Endodermal cell (in vitro differentiated cells): ENCODE measurements at regions not wholly inside any gene's neighbourhood (a gene's known extent, or its start where the extent isn't known, plus 50 kb on each side); places are given as distances from the start of the nearest gene placed in this dataset.
A peak's percentile ranks its signal among the peaks of the same experiment; 100 is the strongest.

Experiments
- DNase-seq: peaks from one replicate; pipeline ENCODE4 v3.0.0-alpha.2; 2017
- H3K27ac ChIP-seq: 2 replicates; pipeline ENCODE4 v1.5.1; 2013; ENCODE audit warnings: mild to moderate bottlenecking, low read depth, low read length, moderate library complexity
- H3K27me3 ChIP-seq: 2 replicates; pipeline ENCODE4 v1.6.1; 2013; ENCODE audit warnings: mild to moderate bottlenecking, low read length, moderate library complexity; ENCODE audit not compliant: insufficient read depth, control insufficient read depth, poor library complexity, severe bottlenecking
- H3K36me3 ChIP-seq: 2 replicates; pipeline ENCODE4 v1.7.0; 2013; ENCODE audit warnings: mild to moderate bottlenecking, low read length, moderate library complexity; ENCODE audit not compliant: control insufficient read depth, insufficient read depth
- H3K4me1 ChIP-seq: one replicate; pipeline ENCODE4 v1.7.0; 2013; ENCODE audit warnings: low read length; ENCODE audit not compliant: control insufficient read depth, insufficient read depth
- H3K4me3 ChIP-seq: 2 replicates; pipeline ENCODE4 v1.5.1; 2013; ENCODE audit warnings: mild to moderate bottlenecking, low read length, moderate library complexity
- H3K9ac ChIP-seq: 2 replicates; pipeline ENCODE4 v1.6.1; 2013; ENCODE audit warnings: mild to moderate bottlenecking, low read length, moderate library complexity; ENCODE audit not compliant: poor library complexity, severe bottlenecking; ENCODE audit errors: extremely low read depth
- H3K9me3 ChIP-seq: 2 replicates; pipeline ENCODE4 v1.6.1; 2013; ENCODE audit warnings: mild to moderate bottlenecking, low read length, moderate library complexity; ENCODE audit not compliant: control insufficient read depth
- H3K27ac Mint-ChIP-seq: 2 replicates; pipeline ENCODE4 v1.8.0; 2020; ENCODE audit warnings: mixed read lengths
- H3K27me3 Mint-ChIP-seq: 2 replicates; pipeline ENCODE4 v1.8.0; 2021; ENCODE audit warnings: mild to moderate bottlenecking, mixed read lengths; ENCODE audit not compliant: insufficient read depth
- H3K36me3 Mint-ChIP-seq: 2 replicates; pipeline ENCODE4 v1.8.0; 2020; ENCODE audit warnings: low read depth, mixed read lengths
- H3K4me1 Mint-ChIP-seq: 2 replicates; pipeline ENCODE4 v1.8.0; 2020; ENCODE audit warnings: mixed read lengths
- H3K4me3 Mint-ChIP-seq: 2 replicates; pipeline ENCODE4 v1.8.0; 2020; ENCODE audit warnings: mild to moderate bottlenecking, moderate library complexity, mixed read lengths
- H3K9me3 Mint-ChIP-seq: 2 replicates; pipeline ENCODE4 v1.8.0; 2020; ENCODE audit warnings: mild to moderate bottlenecking, mixed read lengths
- CTCF ChIP-seq: fragments of 200-600 bp; sonication (generic); conservative IDR thresholded peaks from 2 replicates; pipeline ENCODE4 v1.5.0; 2021; ENCODE audit warnings: antibody characterized with exemption, mild to moderate bottlenecking
- WGBS, 2 experiments: methylation state at CpG; one replicate each; pipeline versions ENCODE4 v1.1.5 to v1.1.7; 2013; ENCODE audit warnings: missing lambda C conversion rate in 2 of 2, mixed read lengths in 1 of 2; ENCODE audit not compliant: insufficient coverage in 1 of 2, insufficient read length in 1 of 2; 5-methylcytosine and 5-hydroxymethylcytosine counted together

GRCh38 chr20:52312132-52312729 lies 120.7 kb upstream of the ZFP64 start:
- peaks cover 3% of the 10 kb centered on the region for H3K27me3 Mint-ChIP-seq
- H3K27me3 ChIP-seq, result no peaks in the 10 kb centered on the region
- no peaks in the 10 kb centered on the region for H3K36me3 ChIP-seq
- WGBS, 2 experiments, result 80 to 100% methylated on average over 1 to 2 of the region's 2 CpGs
- no peaks in the 10 kb centered on the region for H3K36me3 Mint-ChIP-seq
- DNase-seq, result peak; percentile 74
- peaks cover 6% of the 10 kb centered on the region for H3K4me1 Mint-ChIP-seq
- peaks cover 2% of the 10 kb centered on the region for H3K9me3 Mint-ChIP-seq
- no peak overlapping the region for H3K27ac ChIP-seq
- TF ChIP-seq CTCF, result peak; percentile 91
- no peaks in the 10 kb centered on the region for H3K9me3 ChIP-seq
- H3K4me3 Mint-ChIP-seq, result no peak overlapping the region
- H3K4me3 ChIP-seq, result no peak overlapping the region
- no peak overlapping the region for H3K9ac ChIP-seq
- no peak overlapping the region for H3K27ac Mint-ChIP-seq
- H3K4me1 ChIP-seq, result no peaks in the 10 kb centered on the region

- no peak overlapping the region for H3K4me3 ChIP-seq
- WGBS, 2 experiments, result 64 to 65% methylated on average over 8 of the region's 8 CpGs
- no peaks in the 10 kb centered on the region for H3K9me3 ChIP-seq
- no peaks in the 10 kb centered on the region for H3K27me3 ChIP-seq
- H3K27ac ChIP-seq, result no peak overlapping the region
- Mint-ChIP-seq H3K9me3 (peaks cover 1% of the 10 kb centered on the region), H3K4me1 (peaks cover 6% of the 10 kb centered on the region), H3K4me3 (no peak overlapping the region), H3K27ac (no peak overlapping the region), H3K36me3 (no peaks in the 10 kb centered on the region), H3K27me3 (peaks cover 3% of the 10 kb centered on the region)
- no peak for TF ChIP-seq CTCF
- H3K4me1 ChIP-seq, result no peaks in the 10 kb centered on the region
- peak; percentile 51 for DNase-seq
- no peak overlapping the region for H3K9ac ChIP-seq
- H3K36me3 ChIP-seq, result no peaks in the 10 kb centered on the region
These were observed 119.7 kb upstream of the ZFP64 start for GRCh38 chr20:52311209-52311794.

- no peaks in the 10 kb centered on the region for H3K36me3 Mint-ChIP-seq
- WGBS, 2 experiments, result 73 to 79% methylated on average over 5 to 7 of the region's 7 CpGs
- Histone ChIP-seq H3K4me3 (no peak overlapping the region), H3K36me3 (no peaks in the 10 kb centered on the region), H3K4me1 (no peaks in the 10 kb centered on the region), H3K9me3 (no peaks in the 10 kb centered on the region), H3K27ac (no peak overlapping the region), H3K27me3 (no peaks in the 10 kb centered on the region), H3K9ac (no peak overlapping the region)
- DNase-seq, result no peak
- H3K27me3 Mint-ChIP-seq, result peaks cover 3% of the 10 kb centered on the region
- no peak for TF ChIP-seq CTCF
- no peak overlapping the region for H3K27ac Mint-ChIP-seq
- no peak overlapping the region for H3K4me3 Mint-ChIP-seq
- no peaks in the 10 kb centered on the region for H3K9me3 Mint-ChIP-seq
- peaks cover 6% of the 10 kb centered on the region for H3K4me1 Mint-ChIP-seq
These were observed 117.6 kb upstream of the ZFP64 start for GRCh38 chr20:52309181-52309580.
